ENCODE measurements at regions not wholly inside any gene's neighbourhood (a gene's known extent, or its start where the extent isn't known, plus 50 kb on each side); places are given as distances from the start of the nearest gene placed in this dataset.

DNA sequence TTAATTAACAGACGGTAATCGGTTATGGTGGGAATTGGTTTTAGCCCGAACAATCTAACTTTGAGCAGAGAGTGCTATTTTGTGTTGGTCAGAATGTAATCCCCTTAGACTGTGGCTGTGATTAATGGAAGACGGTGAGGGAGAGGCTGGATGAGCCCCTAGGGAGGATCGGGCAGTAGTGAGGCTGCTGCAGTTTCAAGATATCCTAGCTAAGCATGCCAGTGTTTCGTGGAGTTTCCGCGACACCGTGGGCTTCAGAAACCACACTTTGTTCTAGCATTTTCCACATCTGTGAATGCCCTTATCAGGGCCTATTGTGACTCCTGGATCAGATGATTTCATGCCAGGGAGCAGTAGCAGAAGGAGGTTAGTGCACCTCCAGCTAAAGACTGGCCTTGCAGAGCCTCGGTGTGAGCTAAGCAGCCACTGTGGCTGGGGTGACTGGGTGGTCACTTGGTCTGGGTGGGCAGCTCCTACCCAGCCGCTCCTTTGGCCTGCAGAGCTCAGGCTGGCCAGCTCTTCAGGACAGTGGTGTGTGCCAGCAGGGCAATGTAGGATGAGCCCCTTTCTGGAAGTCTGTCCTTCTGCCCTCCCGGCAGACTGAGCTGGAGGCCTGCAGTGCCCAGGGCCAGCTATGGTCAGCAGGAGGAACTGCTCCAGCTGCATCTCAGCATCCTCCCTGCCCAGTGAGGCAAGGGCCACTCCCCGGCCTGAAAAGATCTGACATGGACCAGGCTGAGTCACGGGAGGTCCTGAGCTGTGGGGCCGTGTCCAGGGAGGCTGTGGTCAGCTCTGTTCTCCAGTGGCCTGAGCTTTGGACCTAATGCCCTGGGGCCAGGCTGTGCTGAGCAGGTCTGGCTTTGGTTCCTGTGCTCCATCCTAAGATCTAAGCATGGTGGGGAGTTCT is 142.6 kb upstream of the GPC1 start:
- no peak for DNase-seq
- Histone ChIP-seq H3K9me3 (no peaks in the 10 kb centered on the region), H3K27me3 (no peaks in the 10 kb centered on the region), H3K27ac (no peak overlapping the region), H3K36me3 (no peaks in the 10 kb centered on the region), H3K4me1 (no peaks in the 10 kb centered on the region), H3K4me3 (no peak overlapping the region)
- no peak for TF ChIP-seq POLR2A (IDR thresholded peaks at IDR 0.05)
- TF ChIP-seq, protein P1, sequence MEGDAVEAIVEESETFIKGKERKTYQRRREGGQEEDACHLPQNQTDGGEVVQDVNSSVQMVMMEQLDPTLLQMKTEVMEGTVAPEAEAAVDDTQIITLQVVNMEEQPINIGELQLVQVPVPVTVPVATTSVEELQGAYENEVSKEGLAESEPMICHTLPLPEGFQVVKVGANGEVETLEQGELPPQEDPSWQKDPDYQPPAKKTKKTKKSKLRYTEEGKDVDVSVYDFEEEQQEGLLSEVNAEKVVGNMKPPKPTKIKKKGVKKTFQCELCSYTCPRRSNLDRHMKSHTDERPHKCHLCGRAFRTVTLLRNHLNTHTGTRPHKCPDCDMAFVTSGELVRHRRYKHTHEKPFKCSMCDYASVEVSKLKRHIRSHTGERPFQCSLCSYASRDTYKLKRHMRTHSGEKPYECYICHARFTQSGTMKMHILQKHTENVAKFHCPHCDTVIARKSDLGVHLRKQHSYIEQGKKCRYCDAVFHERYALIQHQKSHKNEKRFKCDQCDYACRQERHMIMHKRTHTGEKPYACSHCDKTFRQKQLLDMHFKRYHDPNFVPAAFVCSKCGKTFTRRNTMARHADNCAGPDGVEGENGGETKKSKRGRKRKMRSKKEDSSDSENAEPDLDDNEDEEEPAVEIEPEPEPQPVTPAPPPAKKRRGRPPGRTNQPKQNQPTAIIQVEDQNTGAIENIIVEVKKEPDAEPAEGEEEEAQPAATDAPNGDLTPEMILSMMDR (IDR thresholded peaks at IDR 0.05), result no peak

DNA sequence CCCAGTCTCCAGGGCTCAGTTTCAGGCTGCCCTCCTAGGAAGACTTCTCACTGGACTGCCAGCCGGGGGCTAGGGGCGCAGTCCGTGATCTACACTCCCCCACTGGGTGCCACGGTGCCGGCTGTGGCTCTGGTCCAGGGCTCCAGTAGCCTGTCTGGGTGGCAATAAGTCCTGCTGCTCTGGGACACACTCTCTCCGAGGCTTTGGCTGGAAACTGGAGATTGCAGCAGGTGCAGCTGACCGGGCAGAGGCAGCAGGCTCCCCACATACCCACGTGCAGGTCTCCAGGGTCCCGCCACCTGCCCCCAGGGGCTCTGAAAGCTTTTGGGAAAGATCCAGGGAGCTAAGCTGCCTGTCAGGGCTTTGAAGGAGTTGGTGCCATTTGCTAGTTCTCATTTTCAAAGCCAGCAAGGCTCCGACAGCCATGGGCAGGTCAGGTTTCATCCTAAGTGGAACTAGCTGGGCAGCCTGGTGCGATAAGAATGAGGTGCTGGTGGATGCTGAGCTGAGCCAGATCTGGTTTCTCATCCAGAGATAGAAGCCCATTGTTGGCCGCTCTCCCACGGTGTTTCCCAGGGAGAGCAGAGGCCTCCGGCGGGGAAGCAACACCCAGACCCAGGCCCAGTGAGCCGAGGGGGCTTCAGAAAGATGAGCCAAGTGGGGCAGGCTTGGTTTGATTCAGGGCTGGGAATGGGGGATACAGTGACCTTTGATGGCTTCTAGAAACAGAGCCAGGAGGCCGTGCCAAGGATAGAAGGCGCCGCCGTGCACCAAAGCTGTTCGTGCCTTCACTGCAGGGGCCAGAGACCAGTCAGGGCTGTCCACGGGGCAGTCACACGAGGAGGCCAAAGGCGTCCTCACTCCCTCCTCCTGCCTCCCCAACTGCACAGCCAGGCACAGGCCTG is 141.7 kb upstream of the GPC1 start:
- DNase-seq, result no peak
- TF ChIP-seq POLR2A (IDR thresholded peaks at IDR 0.05), result no peak
- TF ChIP-seq, protein P1 (IDR thresholded peaks at IDR 0.05), result no peak
- no peaks in the 10 kb centered on the region for H3K27me3 ChIP-seq

DNA sequence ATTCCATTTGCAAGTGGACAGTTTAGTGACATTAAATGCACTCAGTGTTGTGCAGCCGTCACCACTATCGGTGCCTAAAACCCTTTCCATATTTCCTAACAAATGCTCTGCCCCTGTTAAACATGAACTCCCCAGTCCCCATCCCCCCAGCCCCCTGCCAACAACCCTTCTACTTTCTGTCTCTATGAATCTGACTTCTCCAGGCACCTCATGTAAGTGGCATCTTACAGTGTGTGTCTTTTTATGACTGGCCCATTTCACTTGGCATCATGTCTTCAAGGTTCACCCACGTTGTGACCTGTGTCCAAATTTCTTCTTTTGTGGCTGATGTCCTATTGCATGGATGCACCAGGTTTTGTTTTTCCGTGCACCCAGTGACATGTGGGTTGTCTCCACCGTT is 140.9 kb upstream of the GPC1 start:
- Histone ChIP-seq H3K27me3 (no peaks in the 10 kb centered on the region), H3K4me1 (no peaks in the 10 kb centered on the region), H3K27ac (no peak overlapping the region), H3K9me3 (no peaks in the 10 kb centered on the region), H3K4me3 (no peak overlapping the region), H3K36me3 (no peaks in the 10 kb centered on the region)
- TF ChIP-seq, protein P1 (IDR thresholded peaks at IDR 0.05), result no peak
- no peak for TF ChIP-seq POLR2A (IDR thresholded peaks at IDR 0.05)
- no peak for DNase-seq

More for the DNA sequence above, 141.7 kb upstream of the GPC1 start:
- H3K4me3 ChIP-seq, result no peak overlapping the region
- H3K36me3 ChIP-seq, result no peaks in the 10 kb centered on the region
- no peak overlapping the region for H3K27ac ChIP-seq
- no peaks in the 10 kb centered on the region for H3K4me1 ChIP-seq
- no peaks in the 10 kb centered on the region for H3K9me3 ChIP-seq

DNA sequence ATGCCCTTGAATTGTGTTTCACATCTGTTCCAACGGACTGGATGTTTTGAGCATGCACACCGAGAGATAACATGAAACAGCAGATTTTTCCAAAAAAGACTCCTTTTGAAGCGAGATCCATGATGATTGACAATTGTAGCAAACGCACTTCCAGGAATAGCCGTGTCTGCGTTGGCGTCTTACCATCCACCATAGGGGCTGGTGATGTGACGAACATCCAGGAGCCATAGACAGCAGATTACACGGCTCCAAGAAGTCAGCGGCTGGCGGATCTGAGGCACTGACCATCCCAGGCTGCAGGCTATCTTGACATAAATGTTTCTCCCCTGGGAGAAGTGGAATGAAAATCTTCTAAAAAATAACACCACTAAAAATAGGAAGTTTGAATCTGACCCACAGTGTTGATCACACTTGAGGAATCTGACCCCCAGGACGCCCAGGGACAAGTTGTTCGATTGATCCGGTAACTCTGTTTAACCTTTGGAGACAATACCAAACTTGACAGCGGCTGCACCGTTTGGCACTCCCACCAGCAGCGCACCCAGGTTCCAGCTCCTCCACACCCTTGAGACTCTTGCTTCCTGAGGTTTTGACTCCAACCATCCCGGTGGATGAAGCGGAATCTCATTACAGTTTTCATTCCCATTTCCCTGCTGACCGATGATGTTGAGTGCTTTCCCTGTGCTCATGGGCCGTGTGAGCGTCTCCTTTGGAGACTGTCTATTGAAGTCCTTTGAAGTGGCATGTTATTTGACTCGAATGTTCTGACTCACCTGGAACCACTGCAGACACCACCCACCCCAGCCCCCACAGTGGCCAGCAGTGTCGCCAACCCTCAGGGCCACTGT is 140.0 kb upstream of the GPC1 start:
- no peak overlapping the region for H3K4me3 ChIP-seq
- no peak overlapping the region for H3K27ac ChIP-seq
- no peaks in the 10 kb centered on the region for H3K27me3 ChIP-seq
- H3K9me3 ChIP-seq, result no peaks in the 10 kb centered on the region
- H3K36me3 ChIP-seq, result no peaks in the 10 kb centered on the region
- H3K4me1 ChIP-seq, result no peaks in the 10 kb centered on the region
- no peak for DNase-seq
- TF ChIP-seq POLR2A (IDR thresholded peaks at IDR 0.05), result no peak
- TF ChIP-seq, protein P1 (IDR thresholded peaks at IDR 0.05), result no peak

DNA sequence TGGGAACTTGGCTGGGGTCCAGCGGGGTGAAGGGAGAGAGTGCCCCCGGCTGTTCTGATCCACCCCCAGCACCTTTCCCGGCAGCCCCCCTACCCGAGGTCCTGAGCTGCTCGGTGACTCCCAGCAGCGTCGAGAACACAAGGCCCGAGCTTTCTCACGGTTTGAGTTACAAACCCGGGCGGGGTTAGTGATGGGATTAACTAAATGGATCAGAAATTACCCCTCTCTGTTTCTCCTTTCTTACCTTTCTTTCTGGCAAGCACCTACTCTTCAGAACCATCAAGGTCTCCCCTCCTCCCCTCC is 139.4 kb upstream of the GPC1 start:
- no peaks in the 10 kb centered on the region for H3K9me3 ChIP-seq
- H3K36me3 ChIP-seq, result no peaks in the 10 kb centered on the region
- H3K4me1 ChIP-seq, result no peaks in the 10 kb centered on the region
- no peak overlapping the region for H3K27ac ChIP-seq
- H3K4me3 ChIP-seq, result no peak overlapping the region
- H3K27me3 ChIP-seq, result no peaks in the 10 kb centered on the region
- TF ChIP-seq, protein P1 (IDR thresholded peaks at IDR 0.05), result no peak
- no peak for TF ChIP-seq POLR2A (IDR thresholded peaks at IDR 0.05)
- no peak for DNase-seq
